Naive thymus-derived CD4-positive, alpha-beta T cell (primary cell): ENCODE measurements at regions not wholly inside any gene's neighbourhood (a gene's known extent, or its start where the extent isn't known, plus 50 kb on each side); places are given as distances from the start of the nearest gene placed in this dataset.

Source experiments
- ATAC-seq: fragments of 150-1000 bp; cut with Tn5 transposase; 2 replicates; pipeline ENCODE4 v1.10.0; 2021; ENCODE audit warnings: mild to moderate bottlenecking, moderate library complexity
- CTCF ChIA-PET: fragments of 350-600 bp; sonication (Branson Sonifier 250); formaldehyde crosslinking; loops from one replicate; lab custom pipeline; 2021; ENCODE audit warnings: antibody characterized with exemption; lab: Charles Lee
- POLR2A ChIA-PET: fragments of 350-600 bp; sonication (Branson Sonifier 250); formaldehyde crosslinking; loops from one replicate; lab custom pipeline; 2021; ENCODE audit warnings: antibody characterized with exemption, inconsistent platforms; lab: Charles Lee
- DNase-seq, 9 donors: peaks; one replicate each; pipeline versions ENCODE4 v3.0.0 to v3.0.0-alpha.2; 2020 to 2022; ENCODE audit warnings: mixed read lengths in 1 of 9
- H3K27ac ChIP-seq: one replicate; pipeline ENCODE4 v1.7.0; 2013; ENCODE audit warnings: mild to moderate bottlenecking, low read depth, low read length, moderate library complexity
- H3K27me3 ChIP-seq, 2 donors: one replicate each; pipeline ENCODE4 v1.7.0; 2013; ENCODE audit warnings: low read length in 2 of 2, mild to moderate bottlenecking in 2 of 2, moderate library complexity in 2 of 2; ENCODE audit not compliant: control insufficient read depth in 2 of 2, insufficient read depth in 2 of 2
- H3K36me3 ChIP-seq, 3 experiments: 1 replicate in 2 of 3; 2 replicates in 1 of 3; pipeline ENCODE4 v1.7.0; 2013; ENCODE audit warnings: low read length in 3 of 3, mild to moderate bottlenecking in 3 of 3, moderate library complexity in 1 of 3; ENCODE audit not compliant: insufficient read depth in 3 of 3, control insufficient read depth in 2 of 3
- H3K4me1 ChIP-seq, 2 donors: one replicate each; pipeline ENCODE4 v1.7.0; 2013; ENCODE audit warnings: low read length in 2 of 2, mild to moderate bottlenecking in 2 of 2, moderate library complexity in 1 of 2; ENCODE audit not compliant: control insufficient read depth in 2 of 2, insufficient read depth in 2 of 2
- H3K4me3 ChIP-seq: 2 replicates; pipeline ENCODE4 v1.7.0; 2013; ENCODE audit warnings: mild to moderate bottlenecking, low read length
- H3K9me3 ChIP-seq, 3 experiments: 1 replicate in 2 of 3; 2 replicates in 1 of 3; pipeline ENCODE4 v1.7.0; 2013; ENCODE audit warnings: low read length in 3 of 3; ENCODE audit not compliant: control insufficient read depth in 2 of 3
- H3K27ac Mint-ChIP-seq, 9 donors: one replicate each; pipeline ENCODE4 v1.8.0; 2020 to 2022; ENCODE audit warnings: mixed read lengths in 9 of 9, mild to moderate bottlenecking in 8 of 9, moderate library complexity in 5 of 9, inconsistent platforms in 2 of 9
- H3K27me3 Mint-ChIP-seq, 5 donors: one replicate each; pipeline ENCODE4 v1.8.0; 2021 to 2022; ENCODE audit warnings: mixed read lengths in 5 of 5, mild to moderate bottlenecking in 1 of 5
- H3K36me3 Mint-ChIP-seq, 5 donors: one replicate each; pipeline ENCODE4 v1.8.0; 2020 to 2022; ENCODE audit warnings: mixed read lengths in 5 of 5, mild to moderate bottlenecking in 3 of 5, inconsistent platforms in 1 of 5
- H3K4me1 Mint-ChIP-seq, 7 donors: one replicate each; pipeline ENCODE4 v1.8.0; 2020 to 2022; ENCODE audit warnings: mixed read lengths in 7 of 7, mild to moderate bottlenecking in 3 of 7, inconsistent platforms in 1 of 7
- H3K4me3 Mint-ChIP-seq, 10 donors: one replicate each; pipeline ENCODE4 v1.8.0; 2020 to 2022; ENCODE audit warnings: mild to moderate bottlenecking in 10 of 10, mixed read lengths in 10 of 10, moderate library complexity in 6 of 10, inconsistent platforms in 2 of 10
- H3K9me3 Mint-ChIP-seq, 11 donors: one replicate each; pipeline ENCODE4 v1.8.0; 2020 to 2022; ENCODE audit warnings: mixed read lengths in 11 of 11, mild to moderate bottlenecking in 4 of 11, inconsistent platforms in 1 of 11, moderate library complexity in 1 of 11
- intact Hi-C, 2 donors: fragments of 100-400 bp; cut with micrococcal nuclease; formaldehyde crosslinking; loops; one replicate each; pipeline ENCODE4 v1.15.1; 2023

GRCh38 chr4:176843710-176844109, 51.0 kb upstream of the VEGFC start:
- Mint-ChIP-seq H3K4me3 (no peak overlapping the region), H3K36me3 (no peaks in the 10 kb centered on the region), H3K9me3 (no peaks in the 10 kb centered on the region), H3K27ac (no peak overlapping the region), H3K4me1 (no peaks in the 10 kb centered on the region), H3K27me3 (no peaks in the 10 kb centered on the region)
- ChIA-PET CTCF (no interaction called here), POLR2A (no interaction called here)
- H3K27me3 ChIP-seq: no peaks in the 10 kb centered on the region
- no peak for DNase-seq
- intact Hi-C loops: no loop called here
- no peak overlapping the region for H3K27ac ChIP-seq
- H3K9me3 ChIP-seq: no peaks in the 10 kb centered on the region
- no peak for ATAC-seq
- H3K4me3 ChIP-seq: no peak overlapping the region
- H3K4me1 ChIP-seq: no peaks in the 10 kb centered on the region
- H3K36me3 ChIP-seq: no peaks in the 10 kb centered on the region

- H3K27me3 Mint-ChIP-seq: no peaks in the 10 kb centered on the region
- no peaks in the 10 kb centered on the region for H3K36me3 Mint-ChIP-seq
- ChIA-PET CTCF (no interaction called here), POLR2A (no interaction called here)
- H3K4me3 ChIP-seq: no peak overlapping the region
- H3K27me3 ChIP-seq: no peaks in the 10 kb centered on the region
- no peak overlapping the region for H3K4me3 Mint-ChIP-seq
- H3K4me1 ChIP-seq: no peaks in the 10 kb centered on the region
- H3K36me3 ChIP-seq: no peaks in the 10 kb centered on the region
- H3K9me3 Mint-ChIP-seq: peaks cover 0 to 5% (median 0%) of the 10 kb centered on the region in 11 donors
- no peak overlapping the region for H3K27ac Mint-ChIP-seq
- intact Hi-C loops: no loop called here
- H3K9me3 ChIP-seq: no peaks in the 10 kb centered on the region
- no peak overlapping the region for H3K27ac ChIP-seq
- DNase-seq (no peak), ATAC-seq (no peak)
- no peaks in the 10 kb centered on the region for H3K4me1 Mint-ChIP-seq
Measured at GRCh38 chr4:176844448-176844847, 51.7 kb upstream of the VEGFC start.

DNA sequence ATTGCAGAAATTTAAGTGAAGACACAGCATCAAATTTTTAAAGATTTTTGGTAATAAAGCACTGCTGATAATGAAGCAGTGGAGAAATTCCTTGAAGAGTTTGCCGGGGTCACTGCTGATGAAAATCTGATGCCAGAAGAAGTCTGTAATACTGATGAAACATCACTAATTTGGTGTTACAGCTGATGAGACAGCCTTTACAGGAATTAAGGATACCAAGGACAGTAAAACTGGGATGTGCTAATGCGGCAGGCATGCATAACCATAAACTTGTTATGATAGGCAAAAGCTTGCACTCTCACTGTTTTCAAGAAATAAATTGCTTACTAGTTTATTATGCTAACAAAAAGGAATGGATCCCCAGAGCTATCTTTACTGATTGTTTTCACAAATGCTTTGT, 52.9 kb upstream of the VEGFC start:
- intact Hi-C loops: no loop called here
- H3K27ac ChIP-seq: no peak overlapping the region
- H3K36me3 Mint-ChIP-seq: no peaks in the 10 kb centered on the region
- H3K9me3 ChIP-seq: no peaks in the 10 kb centered on the region
- no peak overlapping the region for H3K27ac Mint-ChIP-seq
- ChIA-PET CTCF (no interaction called here), POLR2A (no interaction called here)
- DNase-seq: no peak
- ATAC-seq: no peak
- no peaks in the 10 kb centered on the region for H3K4me1 Mint-ChIP-seq
- no peaks in the 10 kb centered on the region for H3K4me1 ChIP-seq
- H3K4me3 ChIP-seq: no peak overlapping the region
- H3K36me3 ChIP-seq: no peaks in the 10 kb centered on the region
- peaks cover 0 to 5% (median 0%) of the 10 kb centered on the region in 11 donors for H3K9me3 Mint-ChIP-seq
- H3K4me3 Mint-ChIP-seq: no peak overlapping the region
- H3K27me3 Mint-ChIP-seq: no peaks in the 10 kb centered on the region
- H3K27me3 ChIP-seq: no peaks in the 10 kb centered on the region

DNA sequence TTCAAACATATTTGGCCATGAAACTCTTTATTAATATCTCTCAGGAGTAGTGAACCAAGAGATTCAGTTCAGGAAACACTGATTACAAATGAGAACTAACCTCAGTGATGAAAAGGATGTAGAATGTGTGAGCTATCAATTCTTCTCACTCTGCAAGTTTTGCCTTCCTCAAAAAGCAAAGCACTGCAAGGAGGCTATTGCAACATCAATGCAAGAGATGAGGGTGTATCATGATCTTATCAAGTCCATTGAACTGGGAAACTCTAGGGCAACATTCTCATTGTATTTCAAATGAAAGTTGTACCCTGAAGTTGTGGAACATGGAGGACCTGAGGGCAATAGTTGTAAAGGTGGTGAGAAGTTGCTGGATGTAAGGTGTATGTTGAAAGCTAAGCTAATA, 56.4 kb upstream of the VEGFC start:
- intact Hi-C loops: no loop called here
- Histone ChIP-seq H3K9me3 (no peaks in the 10 kb centered on the region), H3K27ac (no peak overlapping the region), H3K4me1 (no peaks in the 10 kb centered on the region), H3K36me3 (no peaks in the 10 kb centered on the region), H3K4me3 (no peak overlapping the region), H3K27me3 (no peaks in the 10 kb centered on the region)
- no peaks in the 10 kb centered on the region for H3K36me3 Mint-ChIP-seq
- no peak overlapping the region for H3K27ac Mint-ChIP-seq
- DNase-seq (no peak), ATAC-seq (no peak)
- H3K9me3 Mint-ChIP-seq: peaks cover 0 to 16% (median 4%) of the 10 kb centered on the region in 11 donors
- no peaks in the 10 kb centered on the region for H3K4me1 Mint-ChIP-seq
- no peaks in the 10 kb centered on the region for H3K27me3 Mint-ChIP-seq
- ChIA-PET POLR2A (no interaction called here), CTCF (no interaction called here)
- H3K4me3 Mint-ChIP-seq: no peak overlapping the region

GRCh38 chr4:176850436-176850835, 57.7 kb upstream of the VEGFC start:
- intact Hi-C loops: no loop called here

GRCh38 chr4:176856421-176856820, 63.7 kb upstream of the VEGFC start:
- Mint-ChIP-seq H3K27me3 (no peaks in the 10 kb centered on the region), H3K4me3 (no peak overlapping the region), H3K27ac (no peak overlapping the region), H3K9me3 (peaks cover 0 to 27% (median 3%) of the 10 kb centered on the region in 11 donors), H3K36me3 (no peaks in the 10 kb centered on the region), H3K4me1 (no peaks in the 10 kb centered on the region)
- H3K27me3 ChIP-seq: no peaks in the 10 kb centered on the region
- CTCF ChIA-PET: no interaction called here
- no peak overlapping the region for H3K27ac ChIP-seq
- POLR2A ChIA-PET: no interaction called here
- no peak for ATAC-seq
- no peaks in the 10 kb centered on the region for H3K9me3 ChIP-seq
- intact Hi-C loops: no loop called here
- no peaks in the 10 kb centered on the region for H3K36me3 ChIP-seq
- no peak overlapping the region for H3K4me3 ChIP-seq
- no peak for DNase-seq
- no peaks in the 10 kb centered on the region for H3K4me1 ChIP-seq

More at GRCh38 chr4:176850436-176850835, 57.7 kb upstream of the VEGFC start:
- ChIA-PET CTCF (no interaction called here), POLR2A (no interaction called here)
- no peaks in the 10 kb centered on the region for H3K36me3 Mint-ChIP-seq
- no peak overlapping the region for H3K4me3 ChIP-seq
- no peaks in the 10 kb centered on the region for H3K27me3 Mint-ChIP-seq
- no peak overlapping the region for H3K27ac ChIP-seq
- H3K27ac Mint-ChIP-seq: no peak overlapping the region
- H3K27me3 ChIP-seq: no peaks in the 10 kb centered on the region
- no peak overlapping the region for H3K4me3 Mint-ChIP-seq
- DNase-seq (no peak), ATAC-seq (no peak)
- no peaks in the 10 kb centered on the region for H3K4me1 Mint-ChIP-seq
- no peaks in the 10 kb centered on the region for H3K4me1 ChIP-seq
- H3K36me3 ChIP-seq: no peaks in the 10 kb centered on the region
- H3K9me3 ChIP-seq: no peaks in the 10 kb centered on the region
- H3K9me3 Mint-ChIP-seq: peaks cover 0 to 16% (median 4%) of the 10 kb centered on the region in 11 donors

DNA sequence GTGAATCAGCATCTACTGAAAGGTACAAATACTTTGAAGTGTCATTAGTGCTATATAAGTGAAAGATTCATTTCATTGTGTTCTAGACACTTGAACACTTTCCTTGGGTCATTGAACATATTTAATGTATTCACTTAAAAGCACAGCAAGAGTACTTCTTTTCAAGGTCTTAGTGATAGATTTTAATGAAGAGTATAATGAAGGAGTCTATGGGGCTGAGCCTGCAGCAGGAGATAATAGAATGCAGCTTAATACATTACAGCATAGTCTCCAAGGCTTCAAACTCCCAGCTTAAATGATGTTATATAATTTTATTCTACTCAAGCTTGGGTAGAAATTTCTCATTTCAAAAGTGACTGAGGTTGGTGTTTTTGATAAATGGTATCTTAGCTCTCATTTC, 66.1 kb upstream of the VEGFC start:
- H3K36me3 Mint-ChIP-seq: no peaks in the 10 kb centered on the region
- POLR2A ChIA-PET: no interaction called here
- no peaks in the 10 kb centered on the region for H3K4me1 Mint-ChIP-seq
- no peak overlapping the region for H3K27ac Mint-ChIP-seq
- no peaks in the 10 kb centered on the region for H3K27me3 ChIP-seq
- H3K27me3 Mint-ChIP-seq: no peaks in the 10 kb centered on the region
- intact Hi-C loops: no loop called here
- DNase-seq: no peak
- no peak overlapping the region for H3K4me3 Mint-ChIP-seq
- CTCF ChIA-PET: no interaction called here
- H3K9me3 ChIP-seq: no peaks in the 10 kb centered on the region
- no peak for ATAC-seq
- H3K27ac ChIP-seq: no peak overlapping the region
- H3K4me3 ChIP-seq: no peak overlapping the region
- H3K4me1 ChIP-seq: no peaks in the 10 kb centered on the region
- H3K36me3 ChIP-seq: no peaks in the 10 kb centered on the region
- peaks cover 0 to 30% (median 4%) of the 10 kb centered on the region in 11 donors for H3K9me3 Mint-ChIP-seq
